GM12891 (cell line): ENCODE measurements at regions not wholly inside any gene's neighbourhood (a gene's known extent, or its start where the extent isn't known, plus 50 kb on each side); places are given as distances from the start of the nearest gene placed in this dataset.

Experiments
- POLR2A ChIP-seq: IDR thresholded peaks from 2 replicates; pipeline ENCODE4 v1.6.1; 2011; ENCODE audit warnings: low read depth, low read length, control low read depth
- POLR2AphosphoS5 ChIP-seq: IDR thresholded peaks from 2 replicates; pipeline ENCODE4 v1.6.1; 2011; ENCODE audit warnings: low read depth, low read length, control low read depth
- TAF1 ChIP-seq: IDR thresholded peaks from 2 replicates; pipeline ENCODE4 v1.6.1; 2011; ENCODE audit warnings: low read depth, low read length, control low read depth

DNA sequence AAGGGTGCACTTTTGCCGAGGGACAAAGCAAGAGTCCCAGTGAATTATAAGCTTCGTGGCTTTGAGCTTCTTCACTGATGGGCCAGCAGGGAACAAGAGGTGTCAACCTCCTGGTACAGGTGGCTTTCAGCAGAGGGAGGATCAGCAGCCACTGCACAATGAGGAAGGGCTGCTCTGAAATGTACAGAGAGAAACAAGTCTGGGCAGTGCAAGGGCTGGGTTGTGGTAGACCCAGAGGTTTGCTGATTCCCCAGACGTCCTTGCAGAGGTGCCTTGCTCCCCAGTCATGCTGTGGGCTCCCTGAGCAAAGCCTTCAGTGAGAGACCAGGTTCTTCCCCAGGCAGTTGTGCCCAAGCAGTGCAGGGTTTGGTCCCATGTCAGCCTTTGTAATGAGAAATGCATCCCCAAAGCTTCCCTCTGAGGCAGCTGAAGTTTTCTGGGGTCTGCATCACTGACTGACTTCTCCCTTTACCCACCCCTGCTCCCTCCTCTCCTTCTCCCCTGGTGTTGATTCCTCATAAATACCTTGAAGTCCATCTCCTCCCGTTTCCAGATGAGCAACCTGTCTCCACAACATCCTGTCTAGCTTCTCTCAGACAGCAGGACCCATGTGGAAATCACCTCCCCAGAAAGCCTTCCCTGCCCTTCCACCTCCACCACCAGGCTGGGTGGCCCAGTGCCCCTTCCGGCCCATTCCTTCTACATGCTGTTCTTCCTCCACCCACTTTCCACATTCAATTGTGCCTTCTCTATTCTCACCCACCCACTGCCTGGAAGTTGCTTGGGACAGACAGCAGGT, 599.6 kb upstream of the ADAMTS16 start:
- TF ChIP-seq POLR2A, result no peak
- TF ChIP-seq POLR2AphosphoS5, result no peak
- TF ChIP-seq TAF1, result no peak
